Right lobe of liver (tissue), 4 donors: ENCODE measurements at regions not wholly inside any gene's neighbourhood (a gene's known extent, or its start where the extent isn't known, plus 50 kb on each side); places are given as distances from the start of the nearest gene placed in this dataset.
"Not testable (repeated sequence)": the region's sequence is repeated elsewhere in the genome, so short reads cannot be mapped to it uniquely, and the experiment has no call there.

ENCODE experiments used
- CTCF ChIP-seq, 4 donors: fragments of 200-600 bp in 3 of 4; fragments of 450-650 bp in 1 of 4; IDR thresholded peaks; one replicate each; pipeline versions ENCODE4 v1.5.1 to v1.8.0; 2016 to 2022; ENCODE audit warnings: antibody characterized with exemption in 4 of 4, mild to moderate bottlenecking in 2 of 4
- POLR2A ChIP-seq: fragments of 450-650 bp; IDR thresholded peaks from one replicate; pipeline ENCODE4 v1.6.1; 2017; ENCODE audit warnings: antibody characterized with exemption, mild to moderate bottlenecking
- donor health status: DM: no; HTN: no; CAD: no.
- donor health status: DM: no; HTN: no; CAD: no.
- donor health status: DM: no; HTN: yes; CAD: no.

- not testable (repeated sequence) for TF ChIP-seq CTCF (IDR thresholded peaks at IDR 0.05); POLR2A
These were observed 55.9 kb upstream of the CYRIA start for GRCh38 chr2:16721529-16721928.
